ENCODE measurements at regions not wholly inside any gene's neighbourhood (a gene's known extent, or its start where the extent isn't known, plus 50 kb on each side); places are given as distances from the start of the nearest gene placed in this dataset.
"Not testable (repeated sequence)": the region's sequence is repeated elsewhere in the genome, so short reads cannot be mapped to it uniquely, and the experiment has no call there.

DNA sequence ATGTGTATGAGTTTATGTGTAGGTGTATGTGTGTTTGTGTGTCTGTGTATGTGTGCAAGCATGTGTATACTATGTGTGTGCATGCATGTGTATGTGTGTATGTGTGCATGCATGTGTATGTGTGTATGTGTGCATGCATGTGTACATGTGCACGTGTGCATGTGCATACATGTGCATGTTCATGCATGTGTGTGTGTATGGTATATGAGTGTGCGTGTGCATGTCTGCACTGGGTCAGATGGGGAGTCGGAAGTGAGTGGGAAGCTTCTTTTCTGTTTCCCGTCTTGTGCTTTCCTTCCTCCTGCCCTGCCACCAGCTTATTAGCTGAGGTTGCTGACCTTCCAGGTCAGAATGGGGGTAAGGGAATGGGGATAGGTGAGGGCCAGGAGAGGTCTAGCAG, 174.7 kb downstream of the MAP2K4 start:
- DNase-seq: no peak
- no peaks in the 10 kb centered on the region for H3K4me1 Mint-ChIP-seq (ENCODE audit: low read depth, unreplicated experiment)
- H3K4me3 Mint-ChIP-seq (ENCODE audit: low read depth, unreplicated experiment): no peak overlapping the region
- CTCF ChIA-PET: no interaction called here
- intact Hi-C loops (cut with micrococcal nuclease; ENCODE audit: unreplicated experiment): no loop called here
- H3K27me3 Mint-ChIP-seq (ENCODE audit: unreplicated experiment): no peaks in the 10 kb centered on the region
- peaks cover 12% of the 10 kb centered on the region for H3K9me3 Mint-ChIP-seq (ENCODE audit: low read depth, unreplicated experiment)
- no peak overlapping the region for H3K27ac Mint-ChIP-seq (ENCODE audit: unreplicated experiment)
- no peaks in the 10 kb centered on the region for H3K36me3 Mint-ChIP-seq (ENCODE audit: insufficient read depth, unreplicated experiment)
- TF ChIP-seq, protein P1, sequence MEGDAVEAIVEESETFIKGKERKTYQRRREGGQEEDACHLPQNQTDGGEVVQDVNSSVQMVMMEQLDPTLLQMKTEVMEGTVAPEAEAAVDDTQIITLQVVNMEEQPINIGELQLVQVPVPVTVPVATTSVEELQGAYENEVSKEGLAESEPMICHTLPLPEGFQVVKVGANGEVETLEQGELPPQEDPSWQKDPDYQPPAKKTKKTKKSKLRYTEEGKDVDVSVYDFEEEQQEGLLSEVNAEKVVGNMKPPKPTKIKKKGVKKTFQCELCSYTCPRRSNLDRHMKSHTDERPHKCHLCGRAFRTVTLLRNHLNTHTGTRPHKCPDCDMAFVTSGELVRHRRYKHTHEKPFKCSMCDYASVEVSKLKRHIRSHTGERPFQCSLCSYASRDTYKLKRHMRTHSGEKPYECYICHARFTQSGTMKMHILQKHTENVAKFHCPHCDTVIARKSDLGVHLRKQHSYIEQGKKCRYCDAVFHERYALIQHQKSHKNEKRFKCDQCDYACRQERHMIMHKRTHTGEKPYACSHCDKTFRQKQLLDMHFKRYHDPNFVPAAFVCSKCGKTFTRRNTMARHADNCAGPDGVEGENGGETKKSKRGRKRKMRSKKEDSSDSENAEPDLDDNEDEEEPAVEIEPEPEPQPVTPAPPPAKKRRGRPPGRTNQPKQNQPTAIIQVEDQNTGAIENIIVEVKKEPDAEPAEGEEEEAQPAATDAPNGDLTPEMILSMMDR (IDR thresholded peaks at IDR 0.05; ENCODE audit: unreplicated experiment): no peak
- no TSS peak for BruUV-seq (replicated peaks)

DNA sequence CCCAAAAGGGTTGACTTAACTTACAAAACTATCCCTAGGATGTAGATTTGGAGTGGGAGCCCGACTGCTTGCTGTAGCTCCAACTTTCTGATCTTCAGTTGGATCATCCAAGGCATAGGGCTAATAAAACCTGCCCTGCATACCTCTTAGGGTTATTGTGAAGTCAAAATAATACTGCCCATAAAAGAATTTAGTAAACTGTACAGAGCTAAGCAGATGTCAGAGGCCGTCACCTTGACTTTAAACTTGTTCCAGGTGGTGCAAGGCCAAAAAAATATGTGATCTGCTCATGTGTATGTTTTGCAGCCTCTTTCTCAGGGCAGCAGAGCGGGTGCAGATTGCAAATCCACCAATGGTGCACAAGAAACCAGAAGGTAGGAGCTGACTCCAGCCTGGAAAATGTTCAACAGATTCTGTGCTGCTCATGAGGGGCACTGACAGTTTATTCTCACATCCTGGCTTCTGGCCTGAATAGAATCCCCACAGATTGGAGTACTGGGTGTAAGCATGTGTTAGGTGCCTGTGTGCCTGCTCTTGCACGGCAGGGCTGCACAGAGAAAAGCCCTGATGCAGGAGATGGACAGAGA, 180.7 kb downstream of the MAP2K4 start:
- H3K27me3 Mint-ChIP-seq (ENCODE audit: unreplicated experiment): no peaks in the 10 kb centered on the region
- CTCF ChIA-PET: no interaction called here
- no peak overlapping the region for H3K4me3 Mint-ChIP-seq (ENCODE audit: low read depth, unreplicated experiment)
- TF ChIP-seq, protein P1 (IDR thresholded peaks at IDR 0.05; ENCODE audit: unreplicated experiment): no peak
- H3K4me1 Mint-ChIP-seq (ENCODE audit: low read depth, unreplicated experiment): no peaks in the 10 kb centered on the region
- no peak for DNase-seq
- H3K9me3 Mint-ChIP-seq (ENCODE audit: low read depth, unreplicated experiment): peaks cover 6% of the 10 kb centered on the region
- H3K36me3 Mint-ChIP-seq (ENCODE audit: insufficient read depth, unreplicated experiment): no peaks in the 10 kb centered on the region
- intact Hi-C loops (cut with micrococcal nuclease; ENCODE audit: unreplicated experiment): no loop called here
- BruUV-seq (replicated peaks): no TSS peak
- no peak overlapping the region for H3K27ac Mint-ChIP-seq (ENCODE audit: unreplicated experiment)

DNA sequence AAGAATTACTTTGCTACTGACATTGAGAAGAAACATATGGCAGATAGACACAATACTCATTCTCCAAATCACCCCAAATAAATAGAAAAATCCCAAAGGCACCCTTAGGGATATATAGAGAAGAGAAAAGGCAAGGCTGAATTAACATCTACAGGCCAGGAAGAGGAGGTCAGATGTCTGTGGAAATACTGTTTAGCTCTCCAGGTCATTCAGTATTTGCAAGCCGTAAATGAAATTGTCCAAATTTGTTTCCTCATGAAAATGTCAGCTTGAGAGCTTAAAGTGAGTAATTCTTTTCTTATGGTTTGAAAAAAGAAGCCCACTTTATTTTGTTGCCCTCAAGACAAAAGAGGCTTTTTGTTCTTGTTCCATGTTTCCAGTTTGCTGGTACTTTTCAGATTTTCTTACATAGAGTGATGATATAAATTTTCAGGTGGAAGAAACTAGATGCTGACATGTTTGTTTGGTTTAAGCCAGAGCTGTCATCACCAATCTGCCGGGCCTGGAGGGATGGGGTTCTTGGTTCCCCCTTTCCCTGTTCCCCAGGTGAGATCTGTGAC, 189.0 kb downstream of the MAP2K4 start:
- Mint-ChIP-seq H3K9me3 (ENCODE audit: low read depth, unreplicated experiment) (peaks cover 8% of the 10 kb centered on the region), H3K36me3 (ENCODE audit: insufficient read depth, unreplicated experiment) (no peaks in the 10 kb centered on the region), H3K4me3 (ENCODE audit: low read depth, unreplicated experiment) (no peak overlapping the region), H3K27me3 (ENCODE audit: unreplicated experiment) (no peaks in the 10 kb centered on the region), H3K4me1 (ENCODE audit: low read depth, unreplicated experiment) (no peaks in the 10 kb centered on the region), H3K27ac (ENCODE audit: unreplicated experiment) (no peak overlapping the region)
- CTCF ChIA-PET: no interaction called here
- no peak for DNase-seq
- TF ChIP-seq, protein P1 (IDR thresholded peaks at IDR 0.05; ENCODE audit: unreplicated experiment): no peak
- BruUV-seq (replicated peaks): no TSS peak
- intact Hi-C loops (cut with micrococcal nuclease; ENCODE audit: unreplicated experiment): no loop called here

DNA sequence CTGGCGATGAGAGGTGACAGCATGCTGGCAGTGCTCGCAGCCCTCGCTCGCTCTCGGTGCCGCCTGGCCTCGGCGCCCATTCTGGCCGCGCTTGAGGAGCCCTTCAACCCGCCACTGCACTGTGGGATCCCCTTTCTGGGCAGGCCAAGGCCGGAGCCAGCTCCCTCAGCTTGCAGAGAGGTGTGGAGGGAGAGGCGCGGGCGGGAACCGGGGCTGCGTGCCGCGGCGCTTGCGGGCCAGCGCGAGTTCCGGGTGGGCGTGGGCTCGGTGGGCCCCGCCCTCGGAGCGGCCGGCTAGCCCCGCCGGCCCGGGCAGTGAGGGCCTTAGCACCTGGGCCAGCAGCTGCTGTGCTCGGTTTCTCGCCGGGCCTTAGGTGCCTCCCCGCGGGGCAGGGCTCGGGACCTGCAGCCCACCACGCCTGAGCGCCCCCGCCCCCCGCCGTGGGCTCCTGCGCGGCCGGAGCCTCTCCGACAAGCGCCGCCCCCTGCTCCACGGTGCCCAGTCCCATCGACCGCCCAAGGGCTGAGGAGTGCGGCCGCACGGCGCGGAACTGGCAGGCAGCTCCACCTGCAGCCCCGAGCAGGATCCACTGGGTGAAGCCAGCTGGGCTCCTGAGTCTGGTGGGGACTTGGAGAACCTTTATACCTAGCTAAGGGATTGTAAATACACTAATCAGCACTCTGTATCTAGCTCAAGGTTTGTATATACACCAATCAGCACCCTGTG, 200.2 kb downstream of the MAP2K4 start:
- H3K4me3 Mint-ChIP-seq (ENCODE audit: low read depth, unreplicated experiment); H3K36me3 Mint-ChIP-seq (ENCODE audit: insufficient read depth, unreplicated experiment); DNase-seq; H3K27ac Mint-ChIP-seq (ENCODE audit: unreplicated experiment); H3K27me3 Mint-ChIP-seq (ENCODE audit: unreplicated experiment); H3K4me1 Mint-ChIP-seq (ENCODE audit: low read depth, unreplicated experiment); intact Hi-C loops (cut with micrococcal nuclease; ENCODE audit: unreplicated experiment); BruUV-seq (replicated peaks): not testable (repeated sequence)
- CTCF ChIA-PET: interaction anchor here (0.6 kb wide), 2 partner anchors 63 to 645 kb away, joined by 3 to 11 read pairs; no protein-coding TSS in a partner anchor
- peaks cover 21% of the 10 kb centered on the region for H3K9me3 Mint-ChIP-seq (ENCODE audit: low read depth, unreplicated experiment)

DNA sequence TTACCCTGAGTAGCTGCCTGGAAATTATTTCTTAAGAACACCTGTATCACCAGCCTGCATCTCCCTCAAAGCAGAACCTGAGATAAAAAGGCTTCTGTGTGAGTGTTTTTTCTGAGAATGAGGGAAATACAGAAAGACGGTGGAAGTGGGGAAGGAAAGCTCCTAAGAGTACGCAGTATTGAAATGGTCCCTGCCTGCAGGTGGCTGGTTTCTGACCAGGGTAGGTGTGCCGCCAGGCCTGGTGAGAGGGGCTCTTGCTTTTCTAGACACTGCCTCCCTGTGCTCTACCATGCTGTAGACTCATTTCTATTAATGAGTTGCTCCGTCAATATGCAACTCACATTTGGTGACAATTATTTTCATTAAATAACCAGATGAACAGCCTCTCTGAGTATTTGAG, 201.7 kb downstream of the MAP2K4 start:
- CTCF ChIA-PET: no interaction called here
- intact Hi-C loops (cut with micrococcal nuclease; ENCODE audit: unreplicated experiment): no loop called here
- Mint-ChIP-seq H3K36me3 (ENCODE audit: insufficient read depth, unreplicated experiment) (no peaks in the 10 kb centered on the region), H3K27me3 (ENCODE audit: unreplicated experiment) (no peaks in the 10 kb centered on the region), H3K9me3 (ENCODE audit: low read depth, unreplicated experiment) (peaks cover 25% of the 10 kb centered on the region), H3K27ac (ENCODE audit: unreplicated experiment) (no peak overlapping the region), H3K4me1 (ENCODE audit: low read depth, unreplicated experiment) (no peaks in the 10 kb centered on the region), H3K4me3 (ENCODE audit: low read depth, unreplicated experiment) (no peak overlapping the region)
- no peak for DNase-seq
- BruUV-seq (replicated peaks): no TSS peak
- TF ChIP-seq, protein P1 (IDR thresholded peaks at IDR 0.05; ENCODE audit: unreplicated experiment): no peak
